GM12878 (cell line): ENCODE measurements at regions not wholly inside any gene's neighbourhood (a gene's known extent, or its start where the extent isn't known, plus 50 kb on each side); places are given as distances from the start of the nearest gene placed in this dataset.

Source experiments
- ATAC-seq: fragments of 200-7000 bp; cut with Tn5 transposase; 3 replicates; pipeline ENCODE4 v1.9.1; 2020; ENCODE audit warnings: mild to moderate bottlenecking, moderate library complexity
- BruUV-seq: library from RNA; stranded (reverse); fragments of 400-500 nt; replicated peaks from 2 replicates; lab custom pipeline; 2021; lab: Mats Ljungman, UMichigan
- CTCF ChIA-PET: fragments of 300-600 bp; sonication (Branson Sonifier 250); formaldehyde crosslinking; extraction: SDS; loops from one replicate; lab custom pipeline; 2021; ENCODE audit warnings: inconsistent platforms; lab: Yijun Ruan, JAX
- POLR2A ChIA-PET: fragments of 350-600 bp; formaldehyde crosslinking; extraction: SDS; loops from one replicate; lab custom pipeline; 2021; ENCODE audit warnings: inconsistent platforms; lab: Charles Lee
- RAD21 ChIA-PET: fragments of 300-600 bp; sonication (Branson Sonifier 250); formaldehyde crosslinking; loops from one replicate; lab custom pipeline; 2023; ENCODE audit warnings: antibody characterized with exemption; ENCODE audit not compliant: unreplicated experiment; lab: Charles Lee
- SMC1A ChIA-PET: fragments of 300-600 bp; sonication (Branson Sonifier 250); formaldehyde crosslinking; loops from one replicate; lab custom pipeline; 2023; ENCODE audit not compliant: unreplicated experiment, uncharacterized antibody; lab: Charles Lee
- DNase-seq: peaks from one replicate; pipeline ENCODE4 v3.0.0-alpha.2; 2011; ENCODE audit warnings: low read depth, low spot score
- FAIRE-seq: peaks from 3 replicates; lab custom pipeline; 2011; peaks lifted over from hg19 to GRCh38; lab: Jason Lieb, UNC
- H2AFZ ChIP-seq: 2 replicates; pipeline ENCODE4 v1.6.0; 2011; ENCODE audit warnings: low read depth, low read length, control low read depth; ENCODE audit not compliant: control insufficient read depth
- H3K27ac ChIP-seq: 2 replicates; pipeline ENCODE4 v1.5.1; 2011; ENCODE audit warnings: control low read depth; ENCODE audit not compliant: control insufficient read depth, insufficient read depth
- H3K27me3 ChIP-seq, 2 experiments: replicated peaks in 1 of 2; 2 replicates each; pipeline versions ENCODE4 v1.6.0 to v1.6.1; 2011; ENCODE audit warnings: low read length in 1 of 2; ENCODE audit not compliant: control insufficient read depth in 2 of 2, insufficient read depth in 2 of 2
- H3K36me3 ChIP-seq, 2 experiments: 2 replicates each; pipeline ENCODE4 v1.5.1; 2011; ENCODE audit warnings: low read length in 1 of 2; ENCODE audit not compliant: control insufficient read depth in 2 of 2, insufficient read depth in 2 of 2
- H3K4me1 ChIP-seq: 2 replicates; pipeline ENCODE4 v1.6.1; 2011; ENCODE audit warnings: mild to moderate bottlenecking, low read length, moderate library complexity, mixed read lengths; ENCODE audit not compliant: control insufficient read depth, insufficient read depth
- H3K4me2 ChIP-seq: 2 replicates; pipeline ENCODE4 v1.6.0; 2011; ENCODE audit warnings: control low read depth; ENCODE audit not compliant: control insufficient read depth, insufficient read depth
- H3K4me3 ChIP-seq: fragments of 200-600 bp; sonication (generic); 2 replicates; pipeline ENCODE4 v1.5.1; 2016
- H3K79me2 ChIP-seq: 2 replicates; pipeline ENCODE4 v1.6.0; 2011; ENCODE audit warnings: low read length; ENCODE audit not compliant: control insufficient read depth, insufficient read depth
- H3K9ac ChIP-seq: 2 replicates; pipeline ENCODE4 v1.8.0; 2011; ENCODE audit warnings: low read length, control low read depth, mixed read lengths; ENCODE audit not compliant: control insufficient read depth, insufficient read depth
- H3K9me3 ChIP-seq: replicated peaks from 3 replicates; pipeline ENCODE4 v1.5.1; 2011; ENCODE audit warnings: mild to moderate bottlenecking, low read length; ENCODE audit not compliant: control insufficient read depth, insufficient read depth
- H4K20me1 ChIP-seq: 2 replicates; pipeline ENCODE4 v1.6.0; 2011; ENCODE audit not compliant: control insufficient read depth, insufficient read depth
- BACH1 ChIP-seq: fragments of 450-650 bp; IDR thresholded peaks from 2 replicates; pipeline ENCODE4 v1.6.1; 2017; ENCODE audit warnings: mild to moderate bottlenecking, borderline replicate concordance
- BCL11A ChIP-seq: IDR thresholded peaks from 2 replicates; pipeline ENCODE4 v1.6.1; 2011; ENCODE audit warnings: low read depth, low read length
- CBFB ChIP-seq: IDR thresholded peaks from 2 replicates; pipeline ENCODE4 v1.6.1; 2016; ENCODE audit warnings: antibody characterized with exemption, low read depth
- CEBPB ChIP-seq, 2 experiments: fragments of 150-350 bp in 1 of 2; IDR thresholded peaks; 2 replicates each; pipeline ENCODE4 v1.6.1; 2012 to 2014; ENCODE audit warnings: low read depth in 2 of 2, low read length in 2 of 2, borderline replicate concordance in 1 of 2, inconsistent platforms in 1 of 2
- ESRRA ChIP-seq: IDR thresholded peaks from 2 replicates; pipeline ENCODE4 v1.6.1; 2012; ENCODE audit warnings: mild to moderate bottlenecking, low read length, improper control_type of control experiment
- FOXM1 ChIP-seq: IDR thresholded peaks from 2 replicates; pipeline ENCODE4 v1.6.1; 2012; ENCODE audit warnings: low read depth, mild to moderate bottlenecking, inconsistent platforms, low read length, moderate library complexity
- GABPA ChIP-seq: IDR thresholded peaks from 2 replicates; pipeline ENCODE4 v1.6.1; 2014; ENCODE audit warnings: antibody characterized with exemption, low read depth, mild to moderate bottlenecking, inconsistent platforms
- JUNB ChIP-seq: IDR thresholded peaks from 2 replicates; pipeline ENCODE4 v1.6.1; 2016; ENCODE audit warnings: antibody characterized with exemption, mild to moderate bottlenecking
- JUND ChIP-seq: IDR thresholded peaks from 2 replicates; pipeline ENCODE4 v1.6.1; 2012; ENCODE audit warnings: low read depth, mild to moderate bottlenecking, low read length, improper control_type of control experiment, moderate library complexity
- NFIC ChIP-seq: IDR thresholded peaks from 2 replicates; pipeline ENCODE4 v1.6.1; 2012; ENCODE audit warnings: low read depth, mild to moderate bottlenecking, inconsistent platforms, low read length, moderate library complexity
- NRF1 ChIP-seq: conservative IDR thresholded peaks from 2 replicates; pipeline ENCODE4 v1.6.1; 2011; ENCODE audit warnings: mild to moderate bottlenecking, low read depth, low read length, improper control_type of control experiment
- SREBF2 ChIP-seq: IDR thresholded peaks from 2 replicates; pipeline ENCODE4 v1.6.1; 2012; ENCODE audit warnings: mild to moderate bottlenecking, low read length
- SRF ChIP-seq, 2 experiments: IDR thresholded peaks; 2 replicates each; pipeline ENCODE4 v1.6.1; 2011; ENCODE audit warnings: low read depth in 2 of 2, low read length in 2 of 2, mild to moderate bottlenecking in 1 of 2, moderate library complexity in 1 of 2
- ZBED1 ChIP-seq: IDR thresholded peaks from 2 replicates; pipeline ENCODE4 v1.6.1; 2016; ENCODE audit warnings: borderline replicate concordance
- ZNF217 ChIP-seq: fragments of 450-650 bp; IDR thresholded peaks from 2 replicates; pipeline ENCODE4 v1.6.1; 2017; ENCODE audit warnings: antibody characterized with exemption, mild to moderate bottlenecking
- WGBS: methylation state at CpG from one replicate; pipeline ENCODE4 v1.1.6; 2016; ENCODE audit warnings: low lambda C conversion rate; ENCODE audit not compliant: insufficient replicate concordance, insufficient coverage; ENCODE audit errors: missing lambda C conversion rate; 5-methylcytosine and 5-hydroxymethylcytosine counted together
- in situ Hi-C: fragments of 300-500 bp; cut with MboI; formaldehyde crosslinking; loops from 9 replicates; pipeline ENCODE4 v1.14.3; 2018; ENCODE audit warnings: mixed read lengths
- intact Hi-C: fragments of 100-400 bp; cut with micrococcal nuclease; formaldehyde crosslinking; loops from one replicate; pipeline ENCODE4 v1.14.2; 2022; ENCODE audit not compliant: unreplicated experiment

DNA sequence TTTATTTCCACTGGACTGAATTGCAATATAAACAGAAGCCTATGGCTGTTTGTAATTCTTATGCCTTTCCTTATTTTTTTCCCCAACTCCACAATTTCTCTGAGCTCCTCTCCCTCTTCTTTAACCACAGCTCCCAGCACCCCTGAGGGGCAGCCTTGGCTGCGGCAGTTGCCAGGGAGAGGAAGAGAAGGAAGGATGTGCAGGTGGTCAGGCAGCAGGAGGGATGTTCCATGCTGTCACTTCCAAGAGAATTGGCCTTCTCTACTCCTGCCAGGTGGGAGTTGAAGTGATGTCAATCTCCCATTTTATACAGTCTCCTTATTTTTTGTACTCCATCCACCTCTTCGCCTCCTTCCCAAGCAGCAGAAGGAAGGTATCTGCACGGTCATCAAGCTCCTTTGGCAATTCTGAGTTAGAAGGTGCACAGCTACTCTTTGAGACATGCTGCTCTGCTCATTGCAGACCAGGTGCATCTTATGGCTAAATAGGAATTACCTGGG, 343.3 kb upstream of the RPS6KA3 start (continued):
- no peak for TF ChIP-seq NFIC
- TF ChIP-seq ZNF217, result no peak
- no peak for TF ChIP-seq JUND
- TF ChIP-seq CBFB, result no peak
- no peak for TF ChIP-seq BACH1
- TF ChIP-seq GABPA, result no peak
- TF ChIP-seq FOXM1, result no peak

DNA sequence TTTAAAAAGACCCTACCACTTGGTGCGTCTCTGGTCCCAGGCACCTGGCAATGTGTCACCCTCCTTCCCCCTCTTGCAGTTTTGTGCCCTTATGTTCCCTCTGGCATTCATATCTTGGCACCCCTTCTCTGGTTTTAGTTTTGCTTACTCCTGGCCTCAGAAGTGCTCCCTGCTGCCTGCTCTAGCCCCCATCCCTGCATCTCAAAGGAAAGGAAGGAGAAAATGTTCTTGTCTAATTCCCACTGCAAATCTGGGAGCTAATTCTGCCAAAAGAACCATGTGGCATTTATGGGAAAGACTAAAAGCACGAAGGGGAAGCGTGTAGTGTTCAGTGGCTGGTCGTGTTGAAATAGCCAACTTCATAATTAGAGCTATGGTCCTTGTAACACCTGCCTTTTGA, 340.1 kb upstream of the RPS6KA3 start:
- ChIA-PET POLR2A (no interaction called here), RAD21 (no interaction called here), SMC1A (no interaction called here), CTCF (interaction anchor here (0.7 kb wide), 1 partner anchor 77 kb away, joined by 3 read pairs; no protein-coding TSS in a partner anchor)
- H4K20me1 ChIP-seq, result no peaks in the 10 kb centered on the region
- in situ Hi-C loops, result no loop called here
- H3K9ac ChIP-seq, result no peak overlapping the region
- H3K9me3 ChIP-seq, result no peaks in the 10 kb centered on the region
- FAIRE-seq (no peak), DNase-seq (no peak), ATAC-seq (no peak)
- H3K4me3 ChIP-seq, result no peak overlapping the region
- H3K36me3 ChIP-seq, result no peaks in the 10 kb centered on the region
- 13% methylated on average over 4 of the region's 4 CpGs for WGBS
- no peaks in the 10 kb centered on the region for H3K79me2 ChIP-seq
- no peaks in the 10 kb centered on the region for H3K4me1 ChIP-seq
- no peak overlapping the region for H3K4me2 ChIP-seq
- H2AFZ ChIP-seq, result no peak overlapping the region
- H3K27ac ChIP-seq, result no peak overlapping the region
- intact Hi-C loops, result no loop called here
- H3K27me3 ChIP-seq, result no peaks in the 10 kb centered on the region
- BruUV-seq, result no TSS peak
- TF ChIP-seq CEBPB (IDR thresholded peaks at IDR 0.05; ENCODE audit: borderline replicate concordance in 1 of 2, low read depth in 2 of 2, low read length in 2 of 2), result no peak
- TF ChIP-seq BCL11A, result no peak
- TF ChIP-seq ESRRA, result no peak
- TF ChIP-seq JUNB, result no peak
- no peak for TF ChIP-seq SREBF2
- TF ChIP-seq ZBED1, result no peak
- no peak for TF ChIP-seq NRF1
- TF ChIP-seq SRF (IDR thresholded peaks at IDR 0.05; ENCODE audit: low read depth in 2 of 2, low read length in 2 of 2), result no peak
